ENCODE measurements at regions not wholly inside any gene's neighbourhood (a gene's known extent, or its start where the extent isn't known, plus 50 kb on each side); places are given as distances from the start of the nearest gene placed in this dataset.

DNA sequence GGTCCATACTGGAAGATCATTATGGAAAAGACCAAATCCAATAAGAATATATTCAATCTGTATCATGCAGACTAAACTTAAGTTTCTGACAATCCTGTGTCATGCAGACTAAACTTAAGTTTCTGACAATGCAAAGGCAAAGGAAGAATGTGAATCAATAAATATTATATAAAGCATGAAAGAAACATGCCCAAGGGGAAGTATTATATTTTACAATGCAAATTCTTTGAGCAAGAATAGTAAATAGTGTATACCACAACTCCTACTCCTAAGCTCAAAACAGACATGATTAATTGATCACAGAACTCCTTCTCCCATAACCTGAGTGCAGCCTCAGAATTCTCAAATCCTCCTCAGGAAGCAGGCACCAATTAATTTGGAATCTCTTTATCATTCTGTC, 71.3 kb upstream of the BDNF start:
- no peak overlapping the region for H2AFZ ChIP-seq (ENCODE audit: low read depth, low read length)
- H3K9ac ChIP-seq (ENCODE audit: low read length) = no peak overlapping the region
- no peak for FAIRE-seq
- peaks cover 7% of the 10 kb centered on the region for H3K27me3 ChIP-seq (ENCODE audit: insufficient read depth, low read length)
- H3K4me3 Mint-ChIP-seq (ENCODE audit: unreplicated experiment) = no peak overlapping the region
- H4K20me1 ChIP-seq (ENCODE audit: insufficient read depth, low read length) = no peaks in the 10 kb centered on the region
- peaks cover 10% of the 10 kb centered on the region for H3K4me1 Mint-ChIP-seq (ENCODE audit: low read depth, unreplicated experiment)
- H3K4me1 ChIP-seq (ENCODE audit: insufficient read depth, low read length) = peaks cover 4% of the 10 kb centered on the region
- no peak overlapping the region for H3K27ac Mint-ChIP-seq (ENCODE audit: unreplicated experiment)
- no peak overlapping the region for H3K4me3 ChIP-seq (ENCODE audit: insufficient read depth, low read depth, low read length)
- H3K36me3 Mint-ChIP-seq (ENCODE audit: low read depth, unreplicated experiment) = no peaks in the 10 kb centered on the region
- no peak for TF ChIP-seq EZH2 (IDR thresholded peaks at IDR 0.05; ENCODE audit: insufficient read depth, low read length)
- TF ChIP-seq, protein P1, sequence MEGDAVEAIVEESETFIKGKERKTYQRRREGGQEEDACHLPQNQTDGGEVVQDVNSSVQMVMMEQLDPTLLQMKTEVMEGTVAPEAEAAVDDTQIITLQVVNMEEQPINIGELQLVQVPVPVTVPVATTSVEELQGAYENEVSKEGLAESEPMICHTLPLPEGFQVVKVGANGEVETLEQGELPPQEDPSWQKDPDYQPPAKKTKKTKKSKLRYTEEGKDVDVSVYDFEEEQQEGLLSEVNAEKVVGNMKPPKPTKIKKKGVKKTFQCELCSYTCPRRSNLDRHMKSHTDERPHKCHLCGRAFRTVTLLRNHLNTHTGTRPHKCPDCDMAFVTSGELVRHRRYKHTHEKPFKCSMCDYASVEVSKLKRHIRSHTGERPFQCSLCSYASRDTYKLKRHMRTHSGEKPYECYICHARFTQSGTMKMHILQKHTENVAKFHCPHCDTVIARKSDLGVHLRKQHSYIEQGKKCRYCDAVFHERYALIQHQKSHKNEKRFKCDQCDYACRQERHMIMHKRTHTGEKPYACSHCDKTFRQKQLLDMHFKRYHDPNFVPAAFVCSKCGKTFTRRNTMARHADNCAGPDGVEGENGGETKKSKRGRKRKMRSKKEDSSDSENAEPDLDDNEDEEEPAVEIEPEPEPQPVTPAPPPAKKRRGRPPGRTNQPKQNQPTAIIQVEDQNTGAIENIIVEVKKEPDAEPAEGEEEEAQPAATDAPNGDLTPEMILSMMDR (IDR thresholded peaks at IDR 0.05; ENCODE audit: insufficient read depth, low read depth, low read length) = no peak
- DNase-seq (ENCODE audit: low read depth) = no peak
- H3K4me2 ChIP-seq (ENCODE audit: low read length) = no peak overlapping the region
- H3K27ac ChIP-seq (ENCODE audit: low read depth, low read length) = no peak overlapping the region
- H3K9me3 ChIP-seq (ENCODE audit: insufficient read depth, low read depth, low read length) = no peaks in the 10 kb centered on the region
- no peaks in the 10 kb centered on the region for H3K36me3 ChIP-seq (ENCODE audit: insufficient read depth, low read length)
- no peaks in the 10 kb centered on the region for H3K27me3 Mint-ChIP-seq (ENCODE audit: low read depth, unreplicated experiment)
- H3K9me3 Mint-ChIP-seq (ENCODE audit: unreplicated experiment) = peaks cover 5% of the 10 kb centered on the region
- H3K79me2 ChIP-seq (ENCODE audit: insufficient read depth, low read length) = no peaks in the 10 kb centered on the region

DNA sequence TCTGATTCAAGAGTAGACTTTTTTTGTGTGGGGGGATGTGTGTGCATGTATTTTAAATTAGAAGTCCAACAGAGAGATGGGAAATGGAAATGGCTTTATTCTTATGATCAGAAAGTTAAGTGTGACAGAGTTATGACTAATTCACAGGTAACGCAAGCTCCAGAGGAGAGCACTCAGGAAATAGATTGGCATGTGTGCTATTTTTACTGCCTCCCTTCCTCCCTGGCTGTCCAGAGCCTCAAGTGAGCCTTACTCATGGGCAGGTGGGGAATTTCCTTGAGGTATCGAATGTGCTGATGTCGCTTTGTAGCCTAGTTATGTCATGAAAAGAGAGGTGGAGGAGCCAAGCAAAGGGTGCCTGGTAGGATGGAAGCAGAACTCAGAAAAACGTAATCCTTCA, 70.3 kb upstream of the BDNF start:
- peaks cover 5% of the 10 kb centered on the region for H3K9me3 Mint-ChIP-seq (ENCODE audit: unreplicated experiment)
- H3K27ac ChIP-seq (ENCODE audit: low read depth, low read length) = no peak overlapping the region
- peaks cover 4% of the 10 kb centered on the region for H3K4me1 ChIP-seq (ENCODE audit: insufficient read depth, low read length)
- no peaks in the 10 kb centered on the region for H3K27me3 Mint-ChIP-seq (ENCODE audit: low read depth, unreplicated experiment)
- TF ChIP-seq, protein P1 (IDR thresholded peaks at IDR 0.05; ENCODE audit: insufficient read depth, low read depth, low read length) = no peak
- no peak for TF ChIP-seq EZH2 (IDR thresholded peaks at IDR 0.05; ENCODE audit: insufficient read depth, low read length)
- no peak overlapping the region for H3K4me2 ChIP-seq (ENCODE audit: low read length)
- peaks cover 10% of the 10 kb centered on the region for H3K4me1 Mint-ChIP-seq (ENCODE audit: low read depth, unreplicated experiment)
- H3K79me2 ChIP-seq (ENCODE audit: insufficient read depth, low read length) = no peaks in the 10 kb centered on the region
- peak; percentile 31 for DNase-seq (ENCODE audit: low read depth)
- peaks cover 7% of the 10 kb centered on the region for H3K27me3 ChIP-seq (ENCODE audit: insufficient read depth, low read length)
- H3K9ac ChIP-seq (ENCODE audit: low read length) = no peak overlapping the region
- no peaks in the 10 kb centered on the region for H4K20me1 ChIP-seq (ENCODE audit: insufficient read depth, low read length)
- H3K36me3 Mint-ChIP-seq (ENCODE audit: low read depth, unreplicated experiment) = no peaks in the 10 kb centered on the region
- no peak for FAIRE-seq
- H3K27ac Mint-ChIP-seq (ENCODE audit: unreplicated experiment) = no peak overlapping the region
- no peaks in the 10 kb centered on the region for H3K36me3 ChIP-seq (ENCODE audit: insufficient read depth, low read length)
- H3K4me3 Mint-ChIP-seq (ENCODE audit: unreplicated experiment) = peak overlapping the region; percentile 1
- H2AFZ ChIP-seq (ENCODE audit: low read depth, low read length) = no peak overlapping the region
- no peak overlapping the region for H3K4me3 ChIP-seq (ENCODE audit: insufficient read depth, low read depth, low read length)
- H3K9me3 ChIP-seq (ENCODE audit: insufficient read depth, low read depth, low read length) = no peaks in the 10 kb centered on the region

DNA sequence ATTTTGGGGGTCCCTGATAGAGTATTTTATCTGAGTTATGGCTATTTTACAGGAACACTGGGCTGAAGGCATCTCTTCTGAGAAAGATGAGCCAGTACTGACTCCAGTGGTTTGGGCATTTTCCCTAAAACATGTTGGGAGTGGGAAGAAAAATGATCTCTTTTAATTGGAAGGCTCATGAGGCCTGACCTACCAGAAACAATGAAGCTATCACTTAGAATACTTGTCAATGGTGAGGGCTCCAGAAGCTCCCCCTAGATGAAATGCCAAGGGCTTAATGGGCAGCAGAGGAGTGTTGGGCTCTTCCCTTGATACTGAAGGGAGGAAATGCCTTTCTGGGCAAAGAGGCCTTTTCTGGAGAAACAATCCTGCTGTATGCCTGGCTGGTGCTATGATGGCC, 63.5 kb upstream of the BDNF start:
- H3K36me3 ChIP-seq (ENCODE audit: insufficient read depth, low read length) = no peaks in the 10 kb centered on the region
- Mint-ChIP-seq H3K4me3 (ENCODE audit: unreplicated experiment) (no peak overlapping the region), H3K36me3 (ENCODE audit: low read depth, unreplicated experiment) (no peaks in the 10 kb centered on the region), H3K27ac (ENCODE audit: unreplicated experiment) (no peak overlapping the region), H3K27me3 (ENCODE audit: low read depth, unreplicated experiment) (peaks cover 9% of the 10 kb centered on the region), H3K9me3 (ENCODE audit: unreplicated experiment) (peaks cover 5% of the 10 kb centered on the region), H3K4me1 (ENCODE audit: low read depth, unreplicated experiment) (no peaks in the 10 kb centered on the region)
- no peak for TF ChIP-seq EZH2 (IDR thresholded peaks at IDR 0.05; ENCODE audit: insufficient read depth, low read length)
- TF ChIP-seq, protein P1 (IDR thresholded peaks at IDR 0.05; ENCODE audit: insufficient read depth, low read depth, low read length) = no peak
- no peaks in the 10 kb centered on the region for H3K4me1 ChIP-seq (ENCODE audit: insufficient read depth, low read length)
- no peaks in the 10 kb centered on the region for H3K79me2 ChIP-seq (ENCODE audit: insufficient read depth, low read length)
- H4K20me1 ChIP-seq (ENCODE audit: insufficient read depth, low read length) = no peaks in the 10 kb centered on the region
- no peak overlapping the region for H3K4me2 ChIP-seq (ENCODE audit: low read length)
- no peak overlapping the region for H3K4me3 ChIP-seq (ENCODE audit: insufficient read depth, low read depth, low read length)
- no peak for DNase-seq (ENCODE audit: low read depth)
- H2AFZ ChIP-seq (ENCODE audit: low read depth, low read length) = no peak overlapping the region
- no peak for FAIRE-seq
- peaks cover 12% of the 10 kb centered on the region for H3K27me3 ChIP-seq (ENCODE audit: insufficient read depth, low read length)
- H3K27ac ChIP-seq (ENCODE audit: low read depth, low read length) = no peak overlapping the region
- H3K9me3 ChIP-seq (ENCODE audit: insufficient read depth, low read depth, low read length) = no peaks in the 10 kb centered on the region
- H3K9ac ChIP-seq (ENCODE audit: low read length) = no peak overlapping the region

All from astrocyte (in vitro differentiated cells and primary cell).